ENCODE measurements at regions not wholly inside any gene's neighbourhood (a gene's known extent, or its start where the extent isn't known, plus 50 kb on each side); places are given as distances from the start of the nearest gene placed in this dataset.

GRCh38 chr3:67875858-67876257, 221.4 kb upstream of the SUCLG2 start (continued):
- TF ChIP-seq CHD7 (IDR thresholded peaks at IDR 0.05; ENCODE audit: insufficient replicate concordance, low read length) (no peak), MAX (IDR thresholded peaks at IDR 0.05) (no peak), SP2 (IDR thresholded peaks at IDR 0.05; ENCODE audit: low read length) (no peak)
